Brain microvascular endothelial cell (primary cell): ENCODE measurements at regions not wholly inside any gene's neighbourhood (a gene's known extent, or its start where the extent isn't known, plus 50 kb on each side); places are given as distances from the start of the nearest gene placed in this dataset.

Experiments used
- DNase-seq: peaks from one replicate; pipeline ENCODE4 v3.0.0-alpha.2; 2020
- H3K27ac ChIP-seq: fragments of 250-450 bp; sonication (Bioruptor Pico); 2 replicates; pipeline ENCODE4 v1.5.1; 2020; ENCODE audit warnings: mild to moderate bottlenecking, moderate library complexity
- H3K27me3 ChIP-seq: fragments of 250-450 bp; sonication (Bioruptor Pico); replicated peaks from 2 replicates; pipeline ENCODE4 v1.5.1; 2020; ENCODE audit warnings: mild to moderate bottlenecking
- H3K36me3 ChIP-seq: fragments of 250-450 bp; sonication (Bioruptor Pico); replicated peaks from 2 replicates; pipeline ENCODE4 v1.5.1; 2020; ENCODE audit warnings: mild to moderate bottlenecking
- H3K4me3 ChIP-seq: 2 replicates; pipeline ENCODE4 v1.5.1; 2011; ENCODE audit warnings: low read depth, mild to moderate bottlenecking, control low read depth, low read length, moderate library complexity
- CTCF ChIP-seq: IDR thresholded peaks from 2 replicates; pipeline ENCODE4 v1.5.1; 2011; ENCODE audit warnings: low read depth, mild to moderate bottlenecking, moderate library complexity, low read length, control low read depth, inconsistent platforms; ENCODE audit errors: missing control alignments
- in situ Hi-C: cut with HindIII; loops from 2 replicates; pipeline ENCODE4 v1.10.0; 2017; ENCODE audit warnings: low sequenced_read_pairs, low pct_ligation_motif_present

GRCh38 chr5:64069486-64069885, 96.2 kb upstream of the RNF180 start:
- Histone ChIP-seq H3K4me3 (no peak overlapping the region), H3K27ac (no peak overlapping the region)
- no peak for DNase-seq

GRCh38 chr5:64050296-64050695, 88.1 kb upstream of the HTR1A start:
- Histone ChIP-seq H3K27me3 (no peaks in the 10 kb centered on the region), H3K36me3 (no peaks in the 10 kb centered on the region), H3K27ac (no peak overlapping the region), H3K4me3 (no peak overlapping the region)
- DNase-seq: no peak
- TF ChIP-seq CTCF: no peak
- in situ Hi-C loops: no loop called here

More at GRCh38 chr5:64069486-64069885, 96.2 kb upstream of the RNF180 start:
- in situ Hi-C loops: no loop called here
- TF ChIP-seq CTCF: no peak
- H3K27me3 ChIP-seq: no peaks in the 10 kb centered on the region
- H3K36me3 ChIP-seq: no peaks in the 10 kb centered on the region

GRCh38 chr5:64040490-64040889, 78.2 kb upstream of the HTR1A start:
- in situ Hi-C loops: no loop called here
- no peak for DNase-seq
- no peak overlapping the region for H3K27ac ChIP-seq
- no peaks in the 10 kb centered on the region for H3K27me3 ChIP-seq
- TF ChIP-seq CTCF: no peak
- no peaks in the 10 kb centered on the region for H3K36me3 ChIP-seq
- H3K4me3 ChIP-seq: no peak overlapping the region

GRCh38 chr5:64026493-64026892, 64.2 kb upstream of the HTR1A start:
- Histone ChIP-seq H3K4me3 (no peak overlapping the region), H3K36me3 (no peaks in the 10 kb centered on the region), H3K27ac (no peak overlapping the region), H3K27me3 (no peaks in the 10 kb centered on the region)
- in situ Hi-C loops: no loop called here
- no peak for DNase-seq
- no peak for TF ChIP-seq CTCF

DNA sequence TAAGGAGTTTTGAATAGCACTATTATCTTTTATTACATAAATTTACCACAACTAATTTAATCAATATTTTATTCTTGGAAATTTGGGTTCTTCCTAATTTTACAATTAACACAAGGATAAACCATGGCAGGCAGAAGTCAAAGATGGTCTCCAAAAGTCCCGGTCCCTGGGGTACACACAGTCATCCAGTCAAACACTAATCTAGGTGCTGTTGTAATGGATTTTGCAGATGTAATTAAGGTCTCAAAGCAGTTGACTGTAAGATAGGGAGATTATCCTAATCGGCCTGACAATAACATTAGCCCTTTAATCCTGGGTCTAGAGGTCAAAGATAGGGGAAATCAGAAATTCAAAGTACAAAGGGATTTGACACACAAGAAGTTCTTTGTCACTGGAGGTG, 57.5 kb upstream of the HTR1A start:
- in situ Hi-C loops: no loop called here
- Histone ChIP-seq H3K27ac (no peak overlapping the region), H3K27me3 (no peaks in the 10 kb centered on the region), H3K36me3 (no peaks in the 10 kb centered on the region), H3K4me3 (no peak overlapping the region)
- no peak for TF ChIP-seq CTCF
- no peak for DNase-seq

DNA sequence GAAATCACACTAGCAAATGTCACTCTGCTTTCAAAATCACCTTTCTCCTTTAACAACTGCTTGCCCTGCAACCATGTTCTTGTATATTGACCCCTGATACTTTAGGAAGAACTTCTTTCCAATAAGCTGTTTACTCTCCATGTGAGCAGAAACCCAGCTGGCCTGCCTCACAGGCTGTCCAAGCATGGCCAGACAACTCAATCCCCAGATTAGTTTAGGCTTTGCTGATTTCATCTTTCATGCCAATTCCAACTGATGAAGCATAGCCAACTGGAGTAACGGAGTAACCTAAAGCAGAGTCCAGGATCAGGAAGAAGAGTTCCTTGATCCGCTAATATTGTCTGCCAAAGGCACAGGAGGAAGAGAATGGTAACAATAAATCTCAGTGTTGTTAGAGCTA, 56.7 kb upstream of the HTR1A start:
- no peak for DNase-seq
- no peak for TF ChIP-seq CTCF
- Histone ChIP-seq H3K27me3 (no peaks in the 10 kb centered on the region), H3K4me3 (no peak overlapping the region), H3K36me3 (no peaks in the 10 kb centered on the region), H3K27ac (no peak overlapping the region)
- in situ Hi-C loops: no loop called here
